SK-N-SH treated with all-trans-retinoic acid at 6 μM for 48 hours (cell line): ENCODE measurements at regions not wholly inside any gene's neighbourhood (a gene's known extent, or its start where the extent isn't known, plus 50 kb on each side); places are given as distances from the start of the nearest gene placed in this dataset.

ENCODE experiments used
- ATAC-seq: fragments of 200-7000 bp; cut with Tn5 transposase; 3 replicates; pipeline ENCODE4 v1.9.1; 2020; ENCODE audit warnings: mild to moderate bottlenecking, moderate library complexity
- BACH2 ChIP-seq: fragments of 250-450 bp; sonication (Bioruptor Pico); IDR thresholded peaks from 2 replicates; pipeline ENCODE4 v1.9.0; 2021; ENCODE audit warnings: mild to moderate bottlenecking, borderline replicate concordance
- CREB5 ChIP-seq: fragments of 250-450 bp; sonication (Bioruptor Pico); IDR thresholded peaks from 2 replicates; pipeline ENCODE4 v1.5.1; 2020; ENCODE audit warnings: low read depth, mild to moderate bottlenecking, moderate library complexity
- CSDC2 ChIP-seq: fragments of 250-450 bp; sonication (Bioruptor Pico); IDR thresholded peaks from 2 replicates; pipeline ENCODE4 v1.5.0; 2020; ENCODE audit warnings: mild to moderate bottlenecking, moderate library complexity
- CSRNP3 ChIP-seq: fragments of 250-450 bp; sonication (Bioruptor Pico); IDR thresholded peaks from 2 replicates; pipeline ENCODE4 v1.5.1; 2021; ENCODE audit warnings: mild to moderate bottlenecking, moderate library complexity
- ESRRG ChIP-seq: fragments of 250-450 bp; sonication (Bioruptor Pico); IDR thresholded peaks from 2 replicates; pipeline ENCODE4 v1.6.1; 2021; ENCODE audit warnings: mild to moderate bottlenecking
- GLIS3 ChIP-seq: fragments of 250-450 bp; sonication (Bioruptor Pico); IDR thresholded peaks from 2 replicates; pipeline ENCODE4 v1.5.0; 2020; ENCODE audit warnings: mild to moderate bottlenecking, moderate library complexity
- OSR1 ChIP-seq: fragments of 250-450 bp; sonication (Bioruptor Pico); IDR thresholded peaks from 2 replicates; pipeline ENCODE4 v1.8.0; 2022; ENCODE audit warnings: moderate library complexity, mild to moderate bottlenecking, inconsistent platforms
- POU6F1 ChIP-seq: fragments of 250-450 bp; sonication (Bioruptor Pico); IDR thresholded peaks from 2 replicates; pipeline ENCODE4 v1.8.0; 2021; ENCODE audit warnings: low read depth, mild to moderate bottlenecking, moderate library complexity, borderline replicate concordance
- RARB ChIP-seq: fragments of 250-450 bp; sonication (Bioruptor Pico); IDR thresholded peaks from 2 replicates; pipeline ENCODE4 v1.8.0; 2021; ENCODE audit warnings: mild to moderate bottlenecking, moderate library complexity
- SNAI2 ChIP-seq: fragments of 250-450 bp; sonication (Bioruptor Pico); IDR thresholded peaks from 2 replicates; pipeline ENCODE4 v1.5.0; 2020; ENCODE audit warnings: mild to moderate bottlenecking, moderate library complexity
- TCF4 ChIP-seq: fragments of 250-450 bp; sonication (Bioruptor Pico); IDR thresholded peaks from 2 replicates; pipeline ENCODE4 v1.8.0; 2021; ENCODE audit warnings: mild to moderate bottlenecking, moderate library complexity, borderline replicate concordance
- TOX ChIP-seq: fragments of 250-450 bp; sonication (Bioruptor Pico); IDR thresholded peaks from 2 replicates; pipeline ENCODE4 v1.8.0; 2021; ENCODE audit warnings: mild to moderate bottlenecking, moderate library complexity, borderline replicate concordance
- TSHZ2 ChIP-seq: fragments of 250-450 bp; sonication (Bioruptor Pico); IDR thresholded peaks from 2 replicates; pipeline ENCODE4 v1.5.0; 2020; ENCODE audit warnings: mild to moderate bottlenecking, moderate library complexity
- ZC3H10 ChIP-seq: fragments of 250-450 bp; sonication (Bioruptor Pico); IDR thresholded peaks from 2 replicates; pipeline ENCODE4 v1.5.1; 2021; ENCODE audit warnings: mild to moderate bottlenecking, moderate library complexity
- ZFP30 ChIP-seq: fragments of 450-650 bp; formaldehyde crosslinking; IDR thresholded peaks from 2 replicates; pipeline ENCODE4 v1.5.0; 2022; ENCODE audit warnings: mild to moderate bottlenecking, moderate library complexity
- ZNF565 ChIP-seq: fragments of 450-650 bp; formaldehyde crosslinking; conservative IDR thresholded peaks from 2 replicates; pipeline ENCODE4 v1.5.0; 2020; ENCODE audit warnings: low read depth, mild to moderate bottlenecking, moderate library complexity
- ZNF70 ChIP-seq: fragments of 450-650 bp; formaldehyde crosslinking; IDR thresholded peaks from 2 replicates; pipeline ENCODE4 v1.5.0; 2020; ENCODE audit warnings: mild to moderate bottlenecking, moderate library complexity
- ZNF8 ChIP-seq: fragments of 450-650 bp; formaldehyde crosslinking; IDR thresholded peaks from 2 replicates; pipeline ENCODE4 v1.5.0; 2020; ENCODE audit warnings: mild to moderate bottlenecking, moderate library complexity

- TF ChIP-seq TSHZ2 (CRISPR knock-in tag): peak; percentile 57
- no peak for TF ChIP-seq CREB5 (CRISPR knock-in tag)
- 0 out of 2 replicates have a peak, but pooled peaks have one; percentile 26 for TF ChIP-seq CSDC2 (CRISPR knock-in tag)
- no peak for TF ChIP-seq ZNF565
- no peak for TF ChIP-seq ESRRG (CRISPR knock-in tag)
- no peak for TF ChIP-seq ZNF8 (CRISPR knock-in tag)
- TF ChIP-seq BACH2 (CRISPR knock-in tag): no peak
- TF ChIP-seq ZFP30: no peak
These were observed 240.8 kb upstream of the FGGY start (continued) for GRCh38 chr1:59055908-59056719.

GRCh38 chr1:59057211-59057694, 239.6 kb upstream of the FGGY start:
- TF ChIP-seq TSHZ2 (CRISPR knock-in tag) (0 out of 2 replicates have a peak, but pooled peaks have one; percentile 52), TCF4 (CRISPR knock-in tag) (peak; percentile 88), BACH2 (CRISPR knock-in tag) (no peak)
- TF ChIP-seq, all 23 proteins: peak for 2
- peak; percentile 93 for ATAC-seq

- TF ChIP-seq SNAI2 (no peak), OSR1 (no peak), POU6F1 (no peak)
- ATAC-seq: no peak
These were observed 239.1 kb upstream of the FGGY start for GRCh38 chr1:59057796-59058195.

- no peak for ATAC-seq
- TF ChIP-seq ESRRG (CRISPR knock-in tag) (no peak), ZNF8 (CRISPR knock-in tag) (no peak), ZNF70 (CRISPR knock-in tag) (no peak), ZC3H10 (no peak), CSDC2 (CRISPR knock-in tag) (no peak), CREB5 (CRISPR knock-in tag) (no peak), ZFP30 (no peak), ZNF565 (no peak), TOX (CRISPR knock-in tag) (no peak), GLIS3 (CRISPR knock-in tag) (no peak), RARB (CRISPR knock-in tag) (no peak), CSRNP3 (CRISPR knock-in tag) (no peak), OSR1 (no peak), TSHZ2 (CRISPR knock-in tag) (no peak)
These were observed 238.0 kb upstream of the FGGY start for GRCh38 chr1:59058665-59059439.
